Stimulated activated CD4-positive, alpha-beta T cell treated with anti-CD3 and anti-CD28 coated beads, Interleukin-4, amount 100 ng/mL, for 1 hour (primary cell): ENCODE measurements at regions not wholly inside any gene's neighbourhood (a gene's known extent, or its start where the extent isn't known, plus 50 kb on each side); places are given as distances from the start of the nearest gene placed in this dataset.
"Not testable (repeated sequence)": the region's sequence is repeated elsewhere in the genome, so short reads cannot be mapped to it uniquely, and the experiment has no call there.

Source experiments
- DNase-seq: peaks from one replicate; pipeline ENCODE4 v3.0.0-alpha.2; 2020

DNA sequence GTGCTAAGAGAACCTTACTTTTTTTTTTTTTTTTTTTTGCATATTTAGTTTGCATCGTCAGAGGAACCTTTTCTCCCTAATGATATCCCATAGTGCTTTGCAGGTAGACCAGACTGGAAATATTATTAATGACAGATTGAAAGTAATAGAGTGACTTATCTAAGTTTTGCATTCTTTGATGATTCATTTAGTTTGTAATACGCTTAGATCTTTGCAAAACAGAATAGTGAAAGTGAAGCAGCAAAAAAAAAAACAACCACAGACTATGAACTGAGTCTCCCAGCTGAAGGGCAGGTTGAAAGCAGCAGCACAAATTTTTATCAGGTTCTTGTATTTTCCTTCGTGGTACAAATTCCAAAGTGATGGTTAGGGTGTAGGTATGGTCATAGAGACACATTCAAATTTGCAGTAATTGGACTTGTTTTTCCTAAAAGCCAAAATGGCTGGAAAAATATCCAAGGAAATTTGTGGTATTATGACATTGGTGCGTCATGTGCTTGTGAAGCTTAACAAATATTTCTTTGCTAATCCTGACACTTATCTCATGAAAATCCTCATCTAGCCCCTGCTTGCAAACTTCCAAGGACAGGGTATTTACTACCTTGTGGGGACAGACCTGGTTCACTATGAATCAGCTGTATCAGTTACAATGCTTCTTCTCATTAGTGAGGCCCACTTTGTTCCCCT is 81.8 kb upstream of the CREB5 start:
- DNase-seq: no peak

DNA sequence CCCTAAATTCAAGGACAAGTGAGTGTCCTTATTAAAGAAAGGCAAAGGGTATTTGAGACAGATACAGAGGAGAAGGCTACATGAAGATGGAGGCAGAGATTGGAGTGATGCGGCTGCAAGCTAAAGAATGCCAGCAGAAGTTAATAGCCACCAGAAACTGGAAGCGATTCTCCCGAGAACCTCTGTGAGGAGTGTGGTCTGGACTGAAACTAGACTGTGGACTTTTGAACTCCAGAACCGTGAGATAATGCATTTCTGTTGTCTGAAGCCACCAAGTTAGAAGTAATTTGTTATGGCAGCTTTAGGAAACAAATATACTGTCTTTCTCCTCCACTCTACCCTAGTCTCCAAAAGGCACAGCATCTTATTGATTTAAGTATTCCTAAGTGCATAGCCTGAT is 80.3 kb upstream of the CREB5 start:
- DNase-seq: no peak

DNA sequence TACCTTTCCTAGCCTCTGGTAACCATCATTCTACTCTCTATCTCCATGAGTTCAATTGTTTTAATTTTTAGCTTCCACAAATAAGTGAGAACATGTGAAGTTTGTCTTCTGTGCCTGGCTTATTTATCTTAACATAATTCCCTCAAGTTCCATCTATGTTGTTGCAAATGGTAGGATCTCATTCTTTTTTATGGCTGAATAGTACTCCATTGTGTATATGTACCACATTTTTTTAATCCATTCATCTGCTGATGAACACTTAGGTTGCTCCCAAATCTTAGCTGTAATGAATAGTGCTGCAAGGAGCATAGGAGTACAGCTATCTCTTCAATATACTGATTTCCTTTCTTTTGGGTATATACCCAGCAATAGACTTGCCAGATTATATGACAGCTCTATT is 78.8 kb upstream of the CREB5 start:
- not testable (repeated sequence) for DNase-seq

DNA sequence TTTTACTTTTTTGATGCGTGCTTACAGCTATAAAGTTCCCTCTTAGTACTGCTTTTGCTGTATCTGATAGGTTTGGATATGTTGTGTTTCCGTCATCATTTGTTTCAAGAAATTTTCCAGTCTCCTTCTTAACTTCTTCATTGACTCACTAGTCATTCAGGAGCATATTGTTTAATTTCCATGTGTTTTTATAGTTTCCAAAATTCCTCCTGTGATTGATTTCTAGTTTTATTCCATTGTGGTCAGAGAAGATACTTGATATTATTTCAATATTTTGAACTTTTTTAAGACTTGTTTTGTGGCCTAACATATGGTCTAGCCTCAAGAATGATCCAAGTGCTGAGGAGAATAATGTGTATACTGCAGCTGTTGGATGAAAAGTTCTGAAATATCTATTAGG is 75.5 kb upstream of the CREB5 start:
- DNase-seq: no peak

DNA sequence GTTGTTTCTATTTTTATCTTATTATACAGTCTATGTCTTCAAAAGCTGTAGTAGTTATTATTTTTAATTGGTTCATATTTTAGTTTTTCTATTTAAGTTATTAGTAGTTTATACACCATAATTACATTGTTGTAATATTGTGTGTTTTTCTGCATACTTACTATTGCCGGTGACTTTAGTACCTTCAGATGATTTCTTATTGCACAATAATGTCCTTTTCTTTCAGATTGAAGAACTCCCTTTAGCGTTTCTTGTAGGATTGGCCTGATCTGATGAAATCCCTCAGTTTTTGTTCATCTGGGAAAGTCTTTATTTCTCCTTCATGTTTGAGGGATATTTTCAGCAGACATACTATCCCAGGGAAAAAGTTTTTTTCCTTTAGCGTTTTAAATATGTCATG is 74.3 kb upstream of the CREB5 start:
- no peak for DNase-seq

DNA sequence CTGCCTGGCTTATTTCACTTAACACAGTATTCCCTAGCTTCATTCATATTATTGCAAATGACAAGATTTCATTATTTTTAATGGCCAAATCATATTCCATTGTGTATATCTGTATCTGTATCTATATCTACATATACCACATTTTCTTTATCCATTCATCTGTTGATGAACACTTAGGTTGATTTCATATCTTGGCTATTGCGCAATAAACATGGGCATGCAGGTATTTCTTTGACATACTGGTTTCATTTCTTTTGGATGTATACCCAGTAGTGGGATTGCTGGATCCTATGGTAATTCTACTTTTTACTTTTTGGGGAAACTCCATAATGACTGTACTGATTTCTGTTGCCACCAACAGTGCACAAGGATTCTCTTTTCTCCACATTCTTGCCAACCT is 68.9 kb upstream of the CREB5 start:
- DNase-seq: no peak

DNA sequence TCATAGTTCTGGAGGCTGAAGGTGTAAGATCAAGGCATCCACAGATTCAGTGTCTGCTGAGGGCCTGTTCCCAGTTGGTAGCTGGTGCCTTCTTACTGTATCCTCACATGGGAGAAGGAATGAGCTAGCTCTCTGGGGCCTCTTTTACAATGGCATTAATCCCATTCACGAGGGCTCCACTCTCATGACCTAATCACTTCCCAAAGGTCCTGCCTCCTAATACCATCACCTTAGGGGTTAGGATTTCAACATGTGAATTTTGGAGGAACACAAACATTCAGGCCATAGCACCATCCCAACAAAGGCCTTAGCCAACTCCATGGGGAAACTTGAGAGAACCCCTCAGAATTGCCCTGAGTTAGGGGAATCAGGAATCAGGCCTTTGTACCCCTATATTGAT is 66.1 kb upstream of the CREB5 start:
- no peak for DNase-seq

DNA sequence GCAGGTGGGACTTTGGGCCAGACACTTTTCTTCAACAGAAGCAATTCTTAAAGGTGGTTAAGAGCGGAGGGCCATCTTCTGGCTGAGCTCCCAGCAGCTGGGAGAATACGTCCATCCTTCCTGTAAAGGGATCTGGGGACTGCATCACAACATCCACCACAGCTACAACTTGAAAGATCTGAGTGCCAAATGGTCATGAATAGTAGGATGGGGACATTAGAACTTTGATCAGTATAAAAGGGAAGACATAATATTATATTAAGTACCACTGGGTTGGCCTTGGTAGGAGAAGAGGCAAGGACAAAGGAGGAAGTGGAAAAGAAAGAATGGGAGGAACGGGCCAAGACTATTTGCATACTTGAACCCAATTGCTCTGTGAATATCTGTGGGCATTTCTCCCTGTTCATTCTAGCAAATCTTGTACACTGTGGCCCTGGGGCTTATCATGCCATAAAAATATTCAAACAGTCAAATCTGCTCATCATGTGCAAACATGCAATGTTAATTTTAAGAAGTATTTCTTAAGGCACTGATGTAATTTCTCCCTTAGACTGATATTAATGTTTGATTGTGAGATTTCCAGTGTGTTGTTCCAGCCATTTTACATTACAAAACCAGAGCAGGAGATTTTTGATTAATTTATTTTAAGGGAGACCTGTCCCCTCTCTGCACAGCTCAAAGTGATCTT is 65.5 kb upstream of the CREB5 start:
- no peak for DNase-seq

DNA sequence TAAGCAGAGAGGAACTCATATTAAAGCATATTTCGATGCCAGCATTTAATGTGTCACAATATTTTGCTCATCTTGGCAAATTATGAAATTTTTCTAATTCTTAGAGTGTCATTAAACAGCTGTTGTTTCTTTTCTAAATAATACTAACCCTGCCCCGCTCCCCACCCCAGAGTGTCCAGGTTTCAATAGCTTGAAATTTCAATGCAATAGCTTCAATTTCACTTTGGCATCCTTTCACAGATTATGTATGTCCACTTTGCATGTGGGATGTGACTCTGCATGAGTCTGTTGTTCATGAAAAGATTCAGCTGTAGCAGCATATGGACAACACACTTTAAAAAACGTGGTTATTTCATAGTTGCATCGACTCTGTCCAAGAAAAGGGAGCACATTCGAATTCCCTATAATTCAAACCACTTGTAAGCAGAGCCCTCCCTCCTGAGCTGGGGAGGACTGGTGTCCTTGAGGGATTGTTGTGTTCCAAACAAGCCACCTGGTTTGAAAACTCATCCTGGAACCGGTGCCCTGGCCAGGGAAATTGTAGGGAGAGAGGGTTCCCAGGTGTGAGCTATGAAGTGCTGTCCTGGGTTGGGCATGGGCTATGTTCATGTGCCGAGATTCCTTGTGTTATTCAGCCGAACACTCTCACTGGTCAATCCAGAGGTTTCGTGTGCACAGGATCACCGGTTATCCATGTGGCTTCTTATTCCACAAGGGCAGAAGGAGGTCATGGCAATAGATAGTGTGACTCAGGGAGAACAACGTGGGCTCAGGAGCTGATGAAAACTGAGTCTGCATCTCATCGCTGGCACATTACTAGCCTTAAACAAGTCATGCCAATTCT is 64.6 kb upstream of the CREB5 start:
- no peak for DNase-seq

DNA sequence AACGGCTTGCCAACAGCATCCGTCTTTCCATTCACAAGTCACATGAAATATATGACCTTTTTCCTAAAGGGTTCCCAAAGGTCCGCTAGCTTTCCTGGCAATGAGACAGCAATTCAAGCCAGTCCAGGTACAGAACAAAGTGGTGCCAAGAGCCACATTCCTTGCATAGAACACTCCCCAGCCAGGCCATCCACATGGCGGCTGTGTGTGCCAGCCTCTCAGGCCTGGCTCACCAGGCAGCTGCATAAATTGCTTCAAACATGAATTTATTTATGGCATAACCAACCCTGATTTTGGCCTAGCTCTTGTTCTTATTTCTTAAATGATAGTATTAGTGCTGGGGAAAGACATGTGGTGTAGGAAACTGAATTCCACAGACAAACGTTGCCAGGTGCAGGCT is 63.7 kb upstream of the CREB5 start:
- no peak for DNase-seq

DNA sequence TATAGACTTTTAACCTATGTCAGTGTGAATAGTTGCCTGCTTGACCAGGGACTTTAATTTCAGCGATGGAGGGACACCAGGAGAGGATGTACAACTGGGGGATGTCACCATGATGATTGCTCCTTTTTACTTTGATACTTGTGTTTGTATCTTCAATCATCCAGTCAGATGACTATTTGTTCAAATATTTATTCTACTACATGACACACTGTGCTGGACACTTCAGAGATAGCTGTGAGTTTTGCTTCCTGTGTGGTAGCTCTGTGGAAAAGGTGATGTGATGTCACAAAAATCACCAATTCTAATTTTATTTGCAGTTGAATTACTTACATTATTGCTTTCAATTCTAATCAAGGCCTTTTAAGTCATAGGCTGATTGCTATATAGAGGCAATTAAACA is 62.7 kb upstream of the CREB5 start:
- no peak for DNase-seq

DNA sequence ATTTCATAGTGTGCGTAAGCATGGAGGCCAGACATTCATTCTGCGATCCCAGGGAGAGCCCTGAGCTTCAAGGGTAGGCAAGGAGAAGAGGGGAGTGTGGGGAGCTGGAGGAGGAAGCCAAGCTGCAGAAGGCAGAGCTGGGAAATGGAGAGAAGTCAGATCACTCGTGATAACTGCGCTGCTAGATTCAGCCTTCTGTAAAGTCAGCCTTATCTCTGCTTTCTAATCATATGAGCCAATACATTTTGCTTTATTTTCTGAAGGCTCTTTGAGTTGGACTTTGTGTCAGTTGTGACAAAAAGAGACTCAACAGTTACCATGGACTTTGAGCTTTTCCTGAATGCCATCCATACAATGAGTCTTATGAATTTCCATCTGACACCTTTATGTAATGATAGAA is 61.7 kb upstream of the CREB5 start:
- no peak for DNase-seq

DNA sequence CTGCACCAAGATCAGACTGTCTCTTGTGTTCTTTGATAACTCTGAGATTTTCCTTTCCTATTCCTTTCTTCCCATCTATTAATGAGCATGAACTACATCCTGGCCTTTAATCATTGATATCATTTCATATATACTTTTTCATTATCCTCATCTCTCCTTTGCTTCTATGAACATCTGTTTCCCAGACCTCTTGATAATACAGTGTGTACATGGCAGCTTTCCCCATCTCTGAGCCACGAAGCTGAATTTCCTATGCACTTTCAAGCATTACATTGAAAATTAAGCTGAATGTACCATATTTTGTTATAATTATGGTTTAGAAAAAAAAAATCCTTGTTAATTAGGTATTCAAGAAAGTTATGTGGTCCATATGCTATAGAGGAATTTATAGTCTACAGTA is 60.9 kb upstream of the CREB5 start:
- DNase-seq: no peak

DNA sequence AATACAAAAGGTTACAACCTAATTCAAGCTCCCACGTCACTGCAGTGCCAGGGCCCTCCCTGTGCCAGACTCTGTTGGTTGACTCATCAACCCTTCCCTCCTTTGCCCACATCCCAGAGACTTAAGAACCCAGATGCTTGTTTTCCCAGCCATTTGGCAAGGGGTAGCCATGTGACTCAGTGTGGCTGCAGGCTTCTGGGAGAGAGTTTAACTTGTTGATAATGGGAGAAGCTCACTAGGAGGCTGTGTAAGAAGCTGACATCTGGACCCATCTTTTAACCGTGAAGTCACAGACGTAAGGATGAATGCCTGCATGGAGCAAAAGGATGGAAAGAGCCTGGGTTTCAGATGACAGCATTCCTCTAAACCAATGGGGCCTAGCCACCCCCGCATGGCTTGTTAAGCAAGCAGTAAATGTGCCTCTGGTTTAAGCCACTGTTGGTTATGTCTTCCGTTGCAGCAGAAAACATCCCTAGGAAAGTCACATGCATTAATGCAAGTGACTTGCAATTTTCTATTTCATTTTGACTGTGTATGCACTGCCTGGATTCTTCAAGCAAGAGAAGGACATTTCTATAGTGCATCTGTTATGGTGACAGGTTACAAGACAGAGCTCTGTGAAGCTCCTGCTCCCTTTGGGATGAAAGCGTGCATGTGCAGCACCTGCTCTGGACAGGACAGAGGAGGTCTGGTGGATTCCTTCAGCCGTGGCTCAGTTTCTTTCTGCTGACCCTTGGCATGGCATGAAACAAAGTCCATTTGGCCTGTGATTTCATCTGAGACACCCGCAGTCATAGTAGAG is 57.5 kb upstream of the CREB5 start:
- no peak for DNase-seq

DNA sequence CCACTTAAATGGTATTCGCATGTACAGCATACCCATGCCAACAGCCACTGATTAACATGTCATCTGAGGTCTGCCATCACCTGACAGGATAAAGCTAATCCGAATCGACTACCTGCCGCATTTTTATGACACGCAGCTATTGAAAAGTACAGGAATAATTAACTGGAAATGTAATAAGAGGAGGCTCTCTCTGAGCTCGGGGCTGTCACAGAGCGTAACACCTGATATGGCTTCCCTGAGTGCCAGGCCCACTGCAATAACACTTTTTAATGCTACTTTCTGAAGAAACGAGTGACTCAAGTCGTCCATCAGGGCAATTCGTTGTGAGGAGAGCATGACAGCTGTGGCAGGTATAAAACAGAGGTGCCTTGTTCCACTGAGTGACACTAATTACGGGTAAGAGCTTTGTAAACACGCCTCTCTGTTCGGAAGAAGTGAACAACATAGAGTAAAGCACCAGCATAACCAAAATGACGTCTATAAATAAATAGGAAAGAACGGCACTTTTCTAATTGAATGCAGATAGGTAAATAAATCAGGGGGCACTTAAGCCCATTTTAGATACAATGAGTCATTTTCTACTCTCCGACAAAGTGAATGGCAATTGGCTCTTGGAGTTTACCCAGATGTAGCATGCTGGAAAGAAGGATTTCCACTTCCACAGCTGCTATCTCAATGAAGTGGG is 56.5 kb upstream of the CREB5 start:
- no peak for DNase-seq

DNA sequence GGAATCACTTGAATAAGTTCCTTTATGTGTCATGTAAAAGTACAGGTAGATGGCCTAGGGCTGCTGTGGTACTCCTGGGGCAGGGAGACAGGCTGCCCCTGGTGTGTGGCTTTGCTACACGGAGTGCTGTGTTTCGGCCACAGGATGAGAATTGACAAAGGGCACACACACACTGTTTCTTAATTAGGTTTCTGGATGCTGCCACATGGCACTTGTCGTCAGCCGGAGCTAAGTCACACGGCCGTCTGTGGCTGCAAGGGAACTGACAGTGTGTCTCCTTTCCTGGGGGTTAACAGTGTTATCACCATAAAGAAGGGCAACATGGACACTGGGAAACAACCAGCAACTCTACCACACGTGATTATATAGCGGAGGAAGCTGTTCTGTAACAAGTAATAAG is 55.7 kb upstream of the CREB5 start:
- DNase-seq: no peak

DNA sequence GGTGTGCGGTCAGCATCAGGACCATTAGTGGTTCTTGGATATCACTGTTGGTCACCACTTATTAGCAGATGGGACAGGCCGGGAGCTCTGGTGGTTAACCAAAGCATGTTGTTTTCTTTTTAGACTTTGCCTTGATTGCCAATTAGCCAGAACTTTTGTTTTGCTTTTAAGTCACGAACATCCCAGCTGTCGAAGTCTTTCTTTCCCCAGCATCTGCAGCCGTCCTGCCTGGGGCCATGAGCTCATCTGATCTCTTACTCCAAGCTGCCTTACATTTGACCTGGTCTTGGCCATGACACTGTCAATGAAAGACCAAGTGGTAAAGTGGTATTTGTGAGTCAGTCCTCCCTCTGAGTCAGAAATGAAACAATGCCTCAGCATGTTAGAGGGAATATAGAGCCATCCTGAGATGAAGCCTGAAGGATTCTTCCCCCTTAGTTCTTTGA is 53.9 kb upstream of the CREB5 start:
- DNase-seq: no peak

DNA sequence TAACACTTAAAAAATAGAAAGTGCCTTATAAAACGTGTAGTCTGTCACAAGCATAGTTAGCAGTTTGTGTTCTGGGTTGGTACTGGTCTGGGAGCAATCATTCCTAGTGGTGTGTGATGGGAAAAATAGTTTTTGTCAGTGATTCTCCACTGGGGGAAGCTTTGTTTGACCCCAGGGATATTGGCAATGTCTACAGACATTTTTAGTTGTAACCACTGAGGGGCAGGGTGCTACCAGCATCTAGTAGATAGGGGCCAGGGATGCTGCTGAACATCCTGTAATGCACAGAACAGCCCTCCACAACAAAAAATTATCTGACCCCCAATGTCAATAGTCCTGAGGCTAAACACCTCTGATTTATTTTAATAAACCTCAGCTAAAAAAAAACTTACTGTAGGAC is 51.6 kb upstream of the CREB5 start:
- no peak for DNase-seq

DNA sequence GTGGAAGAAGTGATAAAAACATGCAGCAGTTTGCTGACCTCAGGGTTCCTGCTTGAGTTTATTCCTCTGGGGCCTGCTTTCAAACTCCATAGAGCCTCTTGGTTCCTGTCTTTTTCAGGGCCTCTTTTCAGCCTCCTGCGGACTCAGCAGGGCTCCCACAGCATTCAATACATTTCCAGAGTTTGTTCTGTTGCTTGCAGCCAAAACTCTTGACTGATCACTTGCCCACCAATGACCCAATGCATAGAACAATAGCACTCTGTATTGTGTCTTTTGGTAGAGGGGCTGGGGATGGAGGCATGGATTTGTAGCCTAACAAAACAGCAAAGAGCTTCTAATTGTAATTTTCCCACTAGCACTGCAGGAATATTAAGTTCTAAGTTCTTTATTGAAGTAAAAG is 50.8 kb upstream of the CREB5 start:
- DNase-seq: no peak

DNA sequence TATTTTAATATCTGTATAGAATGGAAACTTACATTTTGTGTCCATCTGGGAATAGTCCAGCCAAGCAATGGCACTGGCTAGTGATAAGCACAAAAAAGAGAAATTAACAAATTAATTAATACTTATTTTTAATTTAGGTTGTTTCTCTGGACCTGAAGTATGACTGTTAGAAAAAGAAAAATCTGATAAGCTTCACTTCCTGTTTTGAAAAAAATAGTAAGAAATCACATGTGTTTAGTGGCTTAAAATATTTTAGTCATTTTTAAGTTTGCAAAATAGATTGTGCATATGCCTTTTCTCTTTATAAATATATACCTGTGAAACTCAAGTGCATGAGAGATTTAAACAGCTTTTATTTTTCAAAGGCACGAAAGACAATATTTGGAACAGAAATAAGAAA is 50.1 kb upstream of the CREB5 start:
- DNase-seq: no peak
